B cell (primary cell): ENCODE measurements at regions not wholly inside any gene's neighbourhood (a gene's known extent, or its start where the extent isn't known, plus 50 kb on each side); places are given as distances from the start of the nearest gene placed in this dataset.

ENCODE experiments used
- ATAC-seq: fragments of 200-7000 bp; cut with Tn5 transposase; one replicate; pipeline ENCODE4 v1.10.0; 2021; ENCODE audit warnings: low read depth, mild to moderate bottlenecking, moderate number of reproducible peaks, moderate library complexity
- CTCF ChIA-PET: fragments of 350-600 bp; sonication (Branson Sonifier 250); formaldehyde crosslinking; loops from one replicate; lab custom pipeline; 2021; ENCODE audit warnings: antibody characterized with exemption, inconsistent platforms; lab: Charles Lee
- POLR2A ChIA-PET: fragments of 350-600 bp; sonication (Branson Sonifier 250); formaldehyde crosslinking; loops from one replicate; lab custom pipeline; 2021; ENCODE audit warnings: antibody characterized with exemption; lab: Charles Lee
- DNase-seq: peaks from one replicate; pipeline ENCODE4 v3.0.0; 2013
- H2AFZ ChIP-seq: 2 replicates; pipeline ENCODE4 v1.6.1; 2012; ENCODE audit warnings: mild to moderate bottlenecking, low read depth, low read length; ENCODE audit not compliant: insufficient read depth, poor library complexity, severe bottlenecking
- H3K27ac ChIP-seq, 2 donors: 1 replicate in 1 of 2; 2 replicates in 1 of 2; pipeline ENCODE4 v1.5.1; 2012 to 2013; ENCODE audit warnings: low read length in 2 of 2, mild to moderate bottlenecking in 2 of 2, moderate library complexity in 1 of 2
- H3K27me3 ChIP-seq, 4 experiments: fragments of 200-600 bp in 1 of 4; sonication (generic) in 1 of 4; replicated peaks in 1 of 4; 1 replicate in 2 of 4; 2 replicates in 2 of 4; pipeline versions ENCODE4 v1.6.1 to v1.7.0; 2013 to 2016; ENCODE audit warnings: low read length in 3 of 4, mild to moderate bottlenecking in 2 of 4, mixed read lengths in 1 of 4, moderate library complexity in 1 of 4; ENCODE audit not compliant: insufficient read depth in 4 of 4, control insufficient read depth in 3 of 4; ENCODE audit errors: control extremely low read depth in 1 of 4
- H3K36me3 ChIP-seq, 2 experiments: replicated peaks in 1 of 2; 1 replicate in 1 of 2; 2 replicates in 1 of 2; pipeline versions ENCODE4 v1.6.1 to v1.7.1; 2013; ENCODE audit warnings: low read length in 1 of 2; ENCODE audit not compliant: insufficient read depth in 2 of 2, control insufficient read depth in 1 of 2; ENCODE audit errors: control extremely low read depth in 1 of 2, extremely low read depth in 1 of 2
- H3K4me1 ChIP-seq, 2 donors: fragments of 200-600 bp in 1 of 2; sonication (generic) in 1 of 2; 1 replicate in 1 of 2; 2 replicates in 1 of 2; pipeline versions ENCODE4 v1.5.1 to v1.6.1; 2013 to 2017; ENCODE audit warnings: low read length in 2 of 2; ENCODE audit not compliant: control insufficient read depth in 2 of 2, insufficient read depth in 2 of 2
- H3K4me2 ChIP-seq: replicated peaks from 2 replicates; pipeline ENCODE3; 2012; ENCODE audit warnings: mild to moderate bottlenecking, low read depth, low read length; ENCODE audit not compliant: poor library complexity, severe bottlenecking
- H3K4me3 ChIP-seq, 5 experiments: fragments of 200-600 bp in 1 of 5; sonication (generic) in 1 of 5; 1 replicate in 3 of 5; 2 replicates in 2 of 5; pipeline versions ENCODE4 v1.5.1 to v1.7.0; 2011 to 2016; ENCODE audit warnings: low read length in 4 of 5, mild to moderate bottlenecking in 4 of 5, low read depth in 2 of 5, control low read depth in 1 of 5, moderate library complexity in 1 of 5; ENCODE audit not compliant: insufficient read depth in 1 of 5; ENCODE audit errors: control extremely low read depth in 1 of 5, extremely low read depth in 1 of 5
- H3K79me2 ChIP-seq: fragments of 200-600 bp; sonication (generic); one replicate; pipeline ENCODE4 v1.6.0; 2016; ENCODE audit warnings: low read length; ENCODE audit not compliant: control insufficient read depth, insufficient read depth
- H3K9ac ChIP-seq: fragments of 200-600 bp; sonication (generic); 2 replicates; pipeline ENCODE4 v1.6.1; 2017; ENCODE audit warnings: mild to moderate bottlenecking, low read length, moderate library complexity
- H3K9me3 ChIP-seq, 3 donors: one replicate each; pipeline versions ENCODE4 v1.6.1 to v1.7.1; 2013; ENCODE audit warnings: low read length in 2 of 3; ENCODE audit not compliant: control insufficient read depth in 2 of 3, insufficient read depth in 1 of 3; ENCODE audit errors: control extremely low read depth in 1 of 3
- H4K20me1 ChIP-seq: 2 replicates; pipeline ENCODE4 v1.6.0; 2012; ENCODE audit warnings: mild to moderate bottlenecking, low read length; ENCODE audit not compliant: insufficient read depth, control insufficient read depth, poor library complexity, severe bottlenecking
- H3K27ac Mint-ChIP-seq: one replicate; pipeline ENCODE4 v1.8.0; 2021; ENCODE audit warnings: mixed read lengths
- H3K27me3 Mint-ChIP-seq: one replicate; pipeline ENCODE4 v1.8.0; 2021; ENCODE audit warnings: mixed read lengths
- H3K4me1 Mint-ChIP-seq: one replicate; pipeline ENCODE4 v1.8.0; 2021; ENCODE audit warnings: mixed read lengths
- H3K4me3 Mint-ChIP-seq: one replicate; pipeline ENCODE4 v1.8.0; 2021; ENCODE audit warnings: mixed read lengths
- H3K9me3 Mint-ChIP-seq: one replicate; pipeline ENCODE4 v1.8.0; 2022; ENCODE audit warnings: mixed read lengths; ENCODE audit not compliant: insufficient read depth
- CTCF ChIP-seq: fragments of 200-600 bp; IDR thresholded peaks from one replicate; pipeline ENCODE4 v1.8.0; 2022; ENCODE audit warnings: antibody characterized with exemption, mild to moderate bottlenecking
- EZH2 ChIP-seq: IDR thresholded peaks from 2 replicates; pipeline ENCODE4 v1.6.1; 2012; ENCODE audit warnings: borderline replicate concordance, low read depth, mild to moderate bottlenecking, moderate library complexity, low read length; ENCODE audit not compliant: insufficient read depth, poor library complexity, severe bottlenecking
- WGBS: methylation state at CpG from one replicate; pipeline ENCODE4 v1.1.5; 2013; ENCODE audit warnings: missing lambda C conversion rate; ENCODE audit not compliant: insufficient coverage; 5-methylcytosine and 5-hydroxymethylcytosine counted together
- intact Hi-C: fragments of 100-400 bp; cut with micrococcal nuclease; formaldehyde crosslinking; loops from one replicate; pipeline ENCODE4 v1.10.0; 2022

- H4K20me1 ChIP-seq, result no peaks in the 10 kb centered on the region
- H2AFZ ChIP-seq, result no peak overlapping the region
- Mint-ChIP-seq H3K27ac (no peak overlapping the region), H3K4me1 (no peaks in the 10 kb centered on the region), H3K4me3 (no peak overlapping the region), H3K9me3 (no peaks in the 10 kb centered on the region), H3K27me3 (peaks cover 7% of the 10 kb centered on the region)
- no peaks in the 10 kb centered on the region for H3K79me2 ChIP-seq
- no peaks in the 10 kb centered on the region for H3K9me3 ChIP-seq
- H3K4me2 ChIP-seq, result no peak overlapping the region
- no peaks in the 10 kb centered on the region for H3K36me3 ChIP-seq
- 81% methylated on average over 10 of the region's 14 CpGs for WGBS
- POLR2A ChIA-PET, result no interaction called here
- no peak for DNase-seq
- no peak for TF ChIP-seq CTCF
- no peak for TF ChIP-seq EZH2
- no peak overlapping the region for H3K9ac ChIP-seq
- H3K4me1 ChIP-seq, result no peaks in the 10 kb centered on the region
- no peak for ATAC-seq
- H3K27me3 ChIP-seq, result no peaks in the 10 kb centered on the region
- CTCF ChIA-PET, result no interaction called here
- H3K27ac ChIP-seq, result no peak overlapping the region
- intact Hi-C loops, result no loop called here
- H3K4me3 ChIP-seq, result no peak overlapping the region
Measured at GRCh38 chr3:14340960-14341708, 61.3 kb upstream of the SLC6A6 start.

- Mint-ChIP-seq H3K4me3 (no peak overlapping the region), H3K27me3 (peaks cover 11% of the 10 kb centered on the region), H3K4me1 (no peaks in the 10 kb centered on the region), H3K9me3 (no peaks in the 10 kb centered on the region), H3K27ac (no peak overlapping the region)
- CTCF ChIA-PET, result no interaction called here
- WGBS, result 95% methylated on average over 21 of the region's 21 CpGs
- no peaks in the 10 kb centered on the region for H3K79me2 ChIP-seq
- H3K27me3 ChIP-seq, result no peaks in the 10 kb centered on the region
- H2AFZ ChIP-seq, result no peak overlapping the region
- no peaks in the 10 kb centered on the region for H4K20me1 ChIP-seq
- no peak for ATAC-seq
- POLR2A ChIA-PET, result no interaction called here
- H3K4me1 ChIP-seq, result no peaks in the 10 kb centered on the region
- DNase-seq, result no peak
- no peak overlapping the region for H3K9ac ChIP-seq
- H3K36me3 ChIP-seq, result no peaks in the 10 kb centered on the region
- no peak overlapping the region for H3K4me3 ChIP-seq
- intact Hi-C loops, result no loop called here
- H3K4me2 ChIP-seq, result no peak overlapping the region
- no peak overlapping the region for H3K27ac ChIP-seq
- TF ChIP-seq CTCF, result no peak
- no peak for TF ChIP-seq EZH2
- H3K9me3 ChIP-seq, result no peaks in the 10 kb centered on the region
Measured at GRCh38 chr3:14343338-14344112, 58.9 kb upstream of the SLC6A6 start.
